ENCODE measurements at regions not wholly inside any gene's neighbourhood (a gene's known extent, or its start where the extent isn't known, plus 50 kb on each side); places are given as distances from the start of the nearest gene placed in this dataset.

DNA sequence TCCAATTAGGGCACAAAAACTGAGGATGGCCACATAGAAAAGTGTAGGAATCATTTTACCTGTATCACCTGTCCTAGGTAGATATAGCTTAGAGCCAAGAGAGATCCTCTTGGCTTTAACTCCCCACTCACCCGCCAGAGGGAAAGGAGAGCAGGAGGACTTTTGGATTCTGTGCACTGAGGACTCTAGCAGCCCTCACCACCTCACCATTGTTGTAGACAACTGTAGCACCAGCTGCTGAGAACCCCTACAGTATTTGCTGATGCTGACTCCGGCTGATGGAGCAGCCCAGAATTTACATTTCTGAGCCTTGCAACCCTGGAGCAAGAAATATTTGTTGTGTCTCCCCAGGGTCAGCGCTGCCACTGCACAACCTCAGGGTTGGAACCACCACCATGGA lies 2044.4 kb downstream of the OLFM4 start:
- Histone ChIP-seq H3K4me3 (no peak overlapping the region), H3K27ac (no peak overlapping the region), H3K36me3 (no peaks in the 10 kb centered on the region), H3K9me3 (no peaks in the 10 kb centered on the region), H3K4me1 (no peaks in the 10 kb centered on the region), H3K27me3 (no peaks in the 10 kb centered on the region)
- no peak for DNase-seq
- no peak for TF ChIP-seq POLR2A (IDR thresholded peaks at IDR 0.05)
- TF ChIP-seq, protein P1, sequence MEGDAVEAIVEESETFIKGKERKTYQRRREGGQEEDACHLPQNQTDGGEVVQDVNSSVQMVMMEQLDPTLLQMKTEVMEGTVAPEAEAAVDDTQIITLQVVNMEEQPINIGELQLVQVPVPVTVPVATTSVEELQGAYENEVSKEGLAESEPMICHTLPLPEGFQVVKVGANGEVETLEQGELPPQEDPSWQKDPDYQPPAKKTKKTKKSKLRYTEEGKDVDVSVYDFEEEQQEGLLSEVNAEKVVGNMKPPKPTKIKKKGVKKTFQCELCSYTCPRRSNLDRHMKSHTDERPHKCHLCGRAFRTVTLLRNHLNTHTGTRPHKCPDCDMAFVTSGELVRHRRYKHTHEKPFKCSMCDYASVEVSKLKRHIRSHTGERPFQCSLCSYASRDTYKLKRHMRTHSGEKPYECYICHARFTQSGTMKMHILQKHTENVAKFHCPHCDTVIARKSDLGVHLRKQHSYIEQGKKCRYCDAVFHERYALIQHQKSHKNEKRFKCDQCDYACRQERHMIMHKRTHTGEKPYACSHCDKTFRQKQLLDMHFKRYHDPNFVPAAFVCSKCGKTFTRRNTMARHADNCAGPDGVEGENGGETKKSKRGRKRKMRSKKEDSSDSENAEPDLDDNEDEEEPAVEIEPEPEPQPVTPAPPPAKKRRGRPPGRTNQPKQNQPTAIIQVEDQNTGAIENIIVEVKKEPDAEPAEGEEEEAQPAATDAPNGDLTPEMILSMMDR (IDR thresholded peaks at IDR 0.05), result no peak

DNA sequence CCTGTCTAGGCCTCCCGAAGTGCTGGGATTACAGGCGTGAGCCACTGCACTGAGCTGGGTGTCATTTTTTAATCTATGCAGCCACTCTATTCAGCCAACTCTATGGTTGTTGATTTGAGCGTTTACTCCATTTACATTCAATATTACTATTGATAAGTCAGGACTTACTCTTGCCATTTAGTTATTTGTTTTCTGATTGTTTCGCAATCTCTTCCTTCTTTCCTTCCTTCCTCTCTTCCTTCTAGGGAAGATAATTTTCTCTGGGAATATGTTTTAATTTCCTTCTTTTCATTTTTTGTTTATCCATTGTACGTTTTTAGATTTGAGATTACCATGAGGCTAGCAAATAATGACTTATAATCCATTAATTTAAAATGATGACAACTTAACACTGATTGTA lies 2056.0 kb downstream of the OLFM4 start:
- H3K9me3 ChIP-seq, result peaks cover 0 to 3% (median 0%) of the 10 kb centered on the region in 4 donors
- no peaks in the 10 kb centered on the region for H3K27me3 ChIP-seq
- TF ChIP-seq, protein P1 (IDR thresholded peaks at IDR 0.05), result no peak
- TF ChIP-seq POLR2A (IDR thresholded peaks at IDR 0.05), result no peak
- no peaks in the 10 kb centered on the region for H3K36me3 ChIP-seq
- H3K27ac ChIP-seq, result no peak overlapping the region
- DNase-seq, result no peak
- H3K4me3 ChIP-seq, result no peak overlapping the region
- no peaks in the 10 kb centered on the region for H3K4me1 ChIP-seq

DNA sequence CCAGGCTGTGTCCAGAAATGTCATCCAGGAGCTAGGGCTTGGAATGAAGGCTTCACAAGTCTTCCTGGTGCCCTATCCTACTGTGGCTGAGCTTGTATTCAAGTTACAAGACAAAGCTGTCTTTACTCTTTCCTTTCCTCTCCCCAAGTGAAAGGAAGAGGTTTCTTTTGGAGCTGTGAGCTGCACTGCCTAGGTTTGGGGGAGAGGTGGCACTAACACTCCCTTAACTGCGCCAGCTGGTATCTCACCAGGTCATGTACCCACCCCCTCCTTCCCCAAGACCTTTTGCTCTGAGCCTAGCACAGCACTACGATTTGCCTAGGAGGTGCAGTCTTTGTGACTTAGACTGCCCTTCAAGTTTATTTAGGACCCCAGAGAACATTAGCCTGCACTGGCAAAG lies 2053.6 kb upstream of the PRR20A start:
- TF ChIP-seq, protein P1 (IDR thresholded peaks at IDR 0.05), result no peak
- no peak for TF ChIP-seq POLR2A (IDR thresholded peaks at IDR 0.05)
- no peaks in the 10 kb centered on the region for H3K27me3 ChIP-seq

DNA sequence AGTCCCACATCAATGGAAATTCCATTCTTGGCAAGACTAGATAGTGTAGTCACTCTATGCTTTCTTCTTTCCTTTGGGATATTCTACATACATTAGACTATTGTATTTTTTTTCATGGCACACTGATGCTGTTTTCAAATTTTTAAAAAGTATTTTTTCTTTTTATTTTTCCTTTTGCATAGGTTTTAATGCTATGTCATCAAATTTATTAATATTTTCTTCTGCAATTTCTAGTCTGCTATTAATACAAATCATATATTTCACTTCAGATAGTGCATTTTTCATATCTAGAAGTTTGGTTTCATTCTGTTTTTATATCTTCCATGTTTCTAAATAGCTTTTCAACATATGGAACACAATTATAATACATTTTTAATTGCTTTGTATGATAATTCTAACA lies 2050.1 kb upstream of the PRR20A start:
- Histone ChIP-seq H3K36me3 (no peaks in the 10 kb centered on the region), H3K9me3 (peaks cover 0 to 3% (median 0%) of the 10 kb centered on the region in 4 donors), H3K27ac (no peak overlapping the region), H3K27me3 (no peaks in the 10 kb centered on the region), H3K4me3 (no peak overlapping the region), H3K4me1 (no peaks in the 10 kb centered on the region)
- TF ChIP-seq POLR2A (IDR thresholded peaks at IDR 0.05), result no peak
- TF ChIP-seq, protein P1 (IDR thresholded peaks at IDR 0.05), result no peak
- DNase-seq, result no peak

More for the DNA sequence above, 2053.6 kb upstream of the PRR20A start:
- H3K4me1 ChIP-seq, result no peaks in the 10 kb centered on the region
- H3K9me3 ChIP-seq, result peaks cover 0 to 3% (median 0%) of the 10 kb centered on the region in 4 donors
- no peak for DNase-seq
- H3K27ac ChIP-seq, result no peak overlapping the region
- H3K4me3 ChIP-seq, result no peak overlapping the region
- no peaks in the 10 kb centered on the region for H3K36me3 ChIP-seq

DNA sequence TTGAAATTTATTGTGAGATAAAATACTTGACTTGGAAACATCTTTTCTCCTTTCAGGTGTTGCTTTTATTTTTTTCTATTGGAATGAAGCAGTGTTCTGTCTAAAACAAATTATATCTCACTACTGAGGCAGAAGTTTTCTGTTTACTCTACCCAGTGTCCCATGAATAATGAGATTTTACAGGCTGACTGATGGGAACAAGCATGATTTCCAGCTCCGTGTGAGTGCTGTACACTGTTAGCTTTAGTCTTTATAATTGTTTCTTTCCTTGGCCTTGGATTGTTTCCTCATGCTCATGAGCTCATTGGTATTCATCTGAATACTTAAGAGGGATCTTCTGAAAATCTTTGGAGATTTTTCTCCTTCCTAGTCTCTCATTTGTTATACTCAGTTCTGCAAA lies 2049.5 kb upstream of the PRR20A start:
- H3K36me3 ChIP-seq, result no peaks in the 10 kb centered on the region

More for the DNA sequence above, 2049.5 kb upstream of the PRR20A start:
- Histone ChIP-seq H3K4me1 (no peaks in the 10 kb centered on the region), H3K27ac (no peak overlapping the region), H3K27me3 (no peaks in the 10 kb centered on the region), H3K9me3 (peaks cover 0 to 3% (median 0%) of the 10 kb centered on the region in 4 donors), H3K4me3 (no peak overlapping the region)
- DNase-seq, result no peak
- TF ChIP-seq, protein P1 (IDR thresholded peaks at IDR 0.05), result no peak
- TF ChIP-seq POLR2A (IDR thresholded peaks at IDR 0.05), result no peak

Data from Peyer's patch (tissue), 4 donors.